WERI-Rb-1 (cell line): ENCODE measurements at regions not wholly inside any gene's neighbourhood (a gene's known extent, or its start where the extent isn't known, plus 50 kb on each side); places are given as distances from the start of the nearest gene placed in this dataset.
"Not testable (repeated sequence)": the region's sequence is repeated elsewhere in the genome, so short reads cannot be mapped to it uniquely, and the experiment has no call there.

ENCODE experiments used
- DNase-seq: peaks from one replicate; pipeline ENCODE4 v3.0.0-alpha.2; 2020
- H3K27ac ChIP-seq: fragments of 250-450 bp; sonication (Bioruptor Pico); 2 replicates; pipeline ENCODE4 v1.5.1; 2020; ENCODE audit warnings: mild to moderate bottlenecking, moderate library complexity
- H3K27me3 ChIP-seq: fragments of 250-450 bp; sonication (Bioruptor Pico); 2 replicates; pipeline ENCODE4 v1.5.1; 2021; ENCODE audit warnings: mild to moderate bottlenecking, low read depth, moderate library complexity; ENCODE audit not compliant: insufficient read depth, severe bottlenecking
- H3K36me3 ChIP-seq: fragments of 250-450 bp; sonication (Bioruptor Pico); 2 replicates; pipeline ENCODE4 v1.5.1; 2020; ENCODE audit warnings: mild to moderate bottlenecking, moderate library complexity
- H3K4me3 ChIP-seq: 2 replicates; pipeline ENCODE4 v1.5.1; 2011; ENCODE audit warnings: low read depth, mild to moderate bottlenecking, control low read depth, low read length
- H3K9me3 ChIP-seq: fragments of 250-450 bp; sonication (Bioruptor Pico); 2 replicates; pipeline ENCODE4 v1.5.1; 2021; ENCODE audit warnings: mild to moderate bottlenecking, moderate library complexity; ENCODE audit not compliant: severe bottlenecking
- CTCF ChIP-seq: IDR thresholded peaks from 2 replicates; pipeline ENCODE4 v1.5.1; 2011; ENCODE audit warnings: low read depth, mild to moderate bottlenecking, control low read depth, inconsistent platforms, low read length

GRCh38 chr1:96210054-96210453 lies 511.5 kb upstream of the PTBP2 start:
- no peaks in the 10 kb centered on the region for H3K27me3 ChIP-seq
- no peaks in the 10 kb centered on the region for H3K9me3 ChIP-seq
- TF ChIP-seq CTCF, result no peak

GRCh38 chr1:96211202-96211601 lies 510.4 kb upstream of the PTBP2 start:
- H3K36me3 ChIP-seq, result no peaks in the 10 kb centered on the region
- no peaks in the 10 kb centered on the region for H3K9me3 ChIP-seq
- no peak for DNase-seq
- H3K27ac ChIP-seq, result no peak overlapping the region
- no peak overlapping the region for H3K4me3 ChIP-seq
- no peaks in the 10 kb centered on the region for H3K27me3 ChIP-seq
- TF ChIP-seq CTCF, result no peak

More at GRCh38 chr1:96210054-96210453, 511.5 kb upstream of the PTBP2 start:
- H3K27ac ChIP-seq, result no peak overlapping the region
- DNase-seq, result no peak
- H3K36me3 ChIP-seq, result no peaks in the 10 kb centered on the region
- no peak overlapping the region for H3K4me3 ChIP-seq

- H3K27me3 ChIP-seq, result no peaks in the 10 kb centered on the region
- no peak overlapping the region for H3K27ac ChIP-seq
- H3K9me3 ChIP-seq, result no peaks in the 10 kb centered on the region
- no peak overlapping the region for H3K4me3 ChIP-seq
- no peak for TF ChIP-seq CTCF
- no peaks in the 10 kb centered on the region for H3K36me3 ChIP-seq
- no peak for DNase-seq
These were observed 506.6 kb upstream of the PTBP2 start for GRCh38 chr1:96214982-96215381.

GRCh38 chr1:96220651-96221050 lies 500.9 kb upstream of the PTBP2 start:
- H3K27ac ChIP-seq, result no peak overlapping the region
- no peak overlapping the region for H3K4me3 ChIP-seq
- no peak for DNase-seq
- no peaks in the 10 kb centered on the region for H3K9me3 ChIP-seq
- no peaks in the 10 kb centered on the region for H3K36me3 ChIP-seq
- TF ChIP-seq CTCF, result no peak
- no peaks in the 10 kb centered on the region for H3K27me3 ChIP-seq

- Histone ChIP-seq H3K4me3 (no peak overlapping the region), H3K27me3 (no peaks in the 10 kb centered on the region), H3K36me3 (no peaks in the 10 kb centered on the region), H3K27ac (no peak overlapping the region), H3K9me3 (no peaks in the 10 kb centered on the region)
- TF ChIP-seq CTCF, result no peak
- no peak for DNase-seq
These were observed 498.9 kb upstream of the PTBP2 start for GRCh38 chr1:96222701-96223100.

- H3K4me3 ChIP-seq, DNase-seq, H3K9me3 ChIP-seq, H3K27me3 ChIP-seq, H3K27ac ChIP-seq, H3K36me3 ChIP-seq: not testable (repeated sequence)
These were observed 497.4 kb upstream of the PTBP2 start for GRCh38 chr1:96224229-96224628.
